ENCODE measurements at regions not wholly inside any gene's neighbourhood (a gene's known extent, or its start where the extent isn't known, plus 50 kb on each side); places are given as distances from the start of the nearest gene placed in this dataset.

DNA sequence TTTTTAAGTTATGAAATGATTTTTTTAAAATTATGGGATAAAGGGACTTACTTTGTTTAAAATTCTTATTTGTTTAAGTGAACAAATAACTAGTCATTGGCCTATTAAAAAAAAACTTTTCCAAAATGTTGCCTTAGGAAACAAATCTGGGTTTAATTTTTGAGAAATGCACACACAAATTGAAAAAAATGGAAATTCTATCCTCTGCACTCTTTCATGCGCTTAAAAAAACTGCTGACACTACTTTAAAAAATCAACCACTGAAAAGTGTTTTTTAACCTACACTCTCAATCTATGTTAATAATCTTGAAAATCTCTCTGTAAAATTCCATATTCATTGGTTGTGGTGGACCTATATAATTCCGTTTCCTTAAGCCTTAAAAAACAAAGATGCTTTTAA lies 163.4 kb upstream of the DAB2 start:
- Histone ChIP-seq H3K4me3 (ENCODE audit: low read depth, low read length) (no peak overlapping the region), H3K27me3 (ENCODE audit: control insufficient read depth, insufficient read depth, low read length) (no peaks in the 10 kb centered on the region), H3K36me3 (ENCODE audit: control insufficient read depth, insufficient read depth, low read length) (no peaks in the 10 kb centered on the region)
- TF ChIP-seq, protein P1, sequence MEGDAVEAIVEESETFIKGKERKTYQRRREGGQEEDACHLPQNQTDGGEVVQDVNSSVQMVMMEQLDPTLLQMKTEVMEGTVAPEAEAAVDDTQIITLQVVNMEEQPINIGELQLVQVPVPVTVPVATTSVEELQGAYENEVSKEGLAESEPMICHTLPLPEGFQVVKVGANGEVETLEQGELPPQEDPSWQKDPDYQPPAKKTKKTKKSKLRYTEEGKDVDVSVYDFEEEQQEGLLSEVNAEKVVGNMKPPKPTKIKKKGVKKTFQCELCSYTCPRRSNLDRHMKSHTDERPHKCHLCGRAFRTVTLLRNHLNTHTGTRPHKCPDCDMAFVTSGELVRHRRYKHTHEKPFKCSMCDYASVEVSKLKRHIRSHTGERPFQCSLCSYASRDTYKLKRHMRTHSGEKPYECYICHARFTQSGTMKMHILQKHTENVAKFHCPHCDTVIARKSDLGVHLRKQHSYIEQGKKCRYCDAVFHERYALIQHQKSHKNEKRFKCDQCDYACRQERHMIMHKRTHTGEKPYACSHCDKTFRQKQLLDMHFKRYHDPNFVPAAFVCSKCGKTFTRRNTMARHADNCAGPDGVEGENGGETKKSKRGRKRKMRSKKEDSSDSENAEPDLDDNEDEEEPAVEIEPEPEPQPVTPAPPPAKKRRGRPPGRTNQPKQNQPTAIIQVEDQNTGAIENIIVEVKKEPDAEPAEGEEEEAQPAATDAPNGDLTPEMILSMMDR (IDR thresholded peaks at IDR 0.05; ENCODE audit: insufficient read depth, low read length, severe bottlenecking), result no peak
- FAIRE-seq (no peak), DNase-seq (ENCODE audit: low read depth) (no peak)

DNA sequence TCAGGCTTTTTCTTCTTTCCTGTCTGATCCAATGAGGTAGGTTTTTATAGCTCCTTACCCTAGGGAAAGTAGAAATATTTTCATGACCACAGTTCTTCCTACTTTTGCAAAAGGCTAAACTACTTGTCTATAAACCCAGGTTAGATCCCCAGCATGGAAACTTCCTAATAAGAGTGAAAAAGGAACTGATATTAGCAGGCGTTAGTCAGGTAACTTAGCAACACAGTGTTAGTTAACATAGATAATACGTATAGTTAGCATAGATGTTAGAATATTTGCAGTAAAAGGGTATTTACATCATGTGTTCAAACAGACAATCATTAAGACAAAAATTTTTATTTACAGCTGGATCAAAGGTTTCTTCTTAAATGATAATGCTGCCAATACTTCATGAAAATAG lies 162.9 kb upstream of the DAB2 start:
- Histone ChIP-seq H3K27me3 (ENCODE audit: control insufficient read depth, insufficient read depth, low read length) (no peaks in the 10 kb centered on the region), H3K4me3 (ENCODE audit: low read depth, low read length) (no peak overlapping the region), H3K36me3 (ENCODE audit: control insufficient read depth, insufficient read depth, low read length) (no peaks in the 10 kb centered on the region)
- TF ChIP-seq, protein P1 (IDR thresholded peaks at IDR 0.05; ENCODE audit: insufficient read depth, low read length, severe bottlenecking), result no peak
- no peak for FAIRE-seq
- no peak for DNase-seq (ENCODE audit: low read depth)

GRCh38 chr5:39586185-39586584 lies 161.4 kb upstream of the DAB2 start:
- DNase-seq (ENCODE audit: low read depth) (no peak), FAIRE-seq (peak; percentile 64)
- no peak overlapping the region for H3K4me3 ChIP-seq (ENCODE audit: low read depth, low read length)
- TF ChIP-seq, protein P1 (IDR thresholded peaks at IDR 0.05; ENCODE audit: insufficient read depth, low read length, severe bottlenecking), result no peak
- no peaks in the 10 kb centered on the region for H3K27me3 ChIP-seq (ENCODE audit: control insufficient read depth, insufficient read depth, low read length)
- no peaks in the 10 kb centered on the region for H3K36me3 ChIP-seq (ENCODE audit: control insufficient read depth, insufficient read depth, low read length)

- DNase-seq (ENCODE audit: low read depth) (no peak), FAIRE-seq (no peak)
- TF ChIP-seq, protein P1 (IDR thresholded peaks at IDR 0.05; ENCODE audit: insufficient read depth, low read length, severe bottlenecking), result no peak
- H3K4me3 ChIP-seq (ENCODE audit: low read depth, low read length), result no peak overlapping the region
- no peaks in the 10 kb centered on the region for H3K36me3 ChIP-seq (ENCODE audit: control insufficient read depth, insufficient read depth, low read length)
- no peaks in the 10 kb centered on the region for H3K27me3 ChIP-seq (ENCODE audit: control insufficient read depth, insufficient read depth, low read length)
These were observed 160.1 kb upstream of the DAB2 start for GRCh38 chr5:39584927-39585326.

DNA sequence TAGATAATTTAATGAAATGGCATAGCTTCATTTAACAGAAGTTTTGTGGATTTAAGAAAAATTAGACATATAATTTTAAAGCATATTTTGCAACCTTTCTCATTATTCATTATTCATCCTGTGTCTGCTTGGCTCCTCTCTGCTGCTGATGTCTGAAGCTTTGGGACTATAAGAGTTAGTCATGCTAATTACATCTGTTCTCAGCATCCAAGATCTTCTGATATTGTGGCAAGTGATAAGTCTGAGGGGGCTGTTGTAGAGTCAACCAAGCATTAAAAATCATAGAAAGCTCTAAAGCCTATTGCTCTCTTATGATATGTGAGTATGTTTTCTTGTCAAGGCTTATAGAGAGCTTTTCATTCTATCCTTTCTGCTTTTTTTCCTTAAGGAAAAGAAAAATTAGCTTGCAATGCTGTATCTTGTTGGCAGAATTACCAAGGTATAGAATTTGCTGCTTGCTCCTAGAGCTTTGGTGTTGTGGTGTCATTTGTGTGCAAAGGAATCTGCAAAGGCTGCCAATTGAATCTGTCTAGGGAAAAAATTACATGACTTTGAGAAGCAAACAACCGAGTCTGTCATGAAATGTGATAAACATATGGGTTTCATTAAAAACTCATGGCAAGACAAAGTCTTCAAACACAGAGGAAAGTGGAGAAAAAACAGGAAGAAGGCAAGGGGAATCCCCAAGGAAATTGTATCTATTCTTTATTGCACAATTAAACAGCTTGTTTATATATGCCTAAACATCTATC lies 156.1 kb upstream of the DAB2 start:
- FAIRE-seq (no peak), DNase-seq (ENCODE audit: low read depth) (no peak)
- H3K4me3 ChIP-seq (ENCODE audit: low read depth, low read length), result no peak overlapping the region
- H3K36me3 ChIP-seq (ENCODE audit: control insufficient read depth, insufficient read depth, low read length), result no peaks in the 10 kb centered on the region
- TF ChIP-seq, protein P1 (IDR thresholded peaks at IDR 0.05; ENCODE audit: insufficient read depth, low read length, severe bottlenecking), result no peak
- no peaks in the 10 kb centered on the region for H3K27me3 ChIP-seq (ENCODE audit: control insufficient read depth, insufficient read depth, low read length)

DNA sequence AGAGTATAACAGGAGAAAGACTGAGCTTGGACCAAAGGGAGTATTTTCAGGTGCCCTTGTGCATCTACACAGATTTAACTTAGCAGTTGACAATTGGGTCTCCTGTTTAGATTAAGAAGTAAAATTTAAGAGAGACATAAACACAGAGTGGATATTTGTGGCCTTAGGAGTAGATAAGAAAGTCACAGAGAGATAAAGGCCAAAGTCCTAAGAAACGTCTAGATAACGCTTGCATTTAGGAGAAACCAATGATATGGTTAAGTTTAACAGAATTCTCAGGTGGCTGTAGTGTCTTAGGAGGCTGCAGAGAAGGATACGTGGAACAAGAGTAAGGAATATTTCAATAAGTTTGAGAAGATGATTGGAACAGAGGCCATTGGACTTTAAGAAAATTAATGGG lies 155.0 kb upstream of the DAB2 start:
- Histone ChIP-seq H3K36me3 (ENCODE audit: control insufficient read depth, insufficient read depth, low read length) (no peaks in the 10 kb centered on the region), H3K4me3 (ENCODE audit: low read depth, low read length) (no peak overlapping the region), H3K27me3 (ENCODE audit: control insufficient read depth, insufficient read depth, low read length) (no peaks in the 10 kb centered on the region)
- TF ChIP-seq, protein P1 (IDR thresholded peaks at IDR 0.05; ENCODE audit: insufficient read depth, low read length, severe bottlenecking), result no peak
- DNase-seq (ENCODE audit: low read depth), result no peak
- FAIRE-seq, result no peak

Data from bronchial epithelial cell (primary cell).